Neuron (in vitro differentiated cells): ENCODE measurements at regions not wholly inside any gene's neighbourhood (a gene's known extent, or its start where the extent isn't known, plus 50 kb on each side); places are given as distances from the start of the nearest gene placed in this dataset.
"Not testable (repeated sequence)": the region's sequence is repeated elsewhere in the genome, so short reads cannot be mapped to it uniquely, and the experiment has no call there.

ENCODE experiments used
- H2AFZ ChIP-seq: one replicate; pipeline ENCODE4 v1.6.1; 2013; ENCODE audit warnings: low read depth, mild to moderate bottlenecking, inconsistent platforms, low read length, moderate library complexity
- H3K27me3 ChIP-seq: one replicate; pipeline ENCODE4 v1.6.1; 2013; ENCODE audit warnings: low read length; ENCODE audit not compliant: insufficient read depth
- H3K36me3 ChIP-seq: one replicate; pipeline ENCODE4 v1.6.1; 2013; ENCODE audit warnings: low read length; ENCODE audit not compliant: insufficient read depth
- H3K4me1 ChIP-seq: one replicate; pipeline ENCODE4 v1.6.1; 2013; ENCODE audit warnings: low read length; ENCODE audit not compliant: insufficient read depth
- H3K4me3 ChIP-seq: 2 replicates; pipeline ENCODE4 v1.5.1; 2013; ENCODE audit warnings: mild to moderate bottlenecking, low read length, moderate library complexity
- H3K9me3 ChIP-seq: one replicate; pipeline ENCODE4 v1.6.1; 2013; ENCODE audit warnings: low read length

DNA sequence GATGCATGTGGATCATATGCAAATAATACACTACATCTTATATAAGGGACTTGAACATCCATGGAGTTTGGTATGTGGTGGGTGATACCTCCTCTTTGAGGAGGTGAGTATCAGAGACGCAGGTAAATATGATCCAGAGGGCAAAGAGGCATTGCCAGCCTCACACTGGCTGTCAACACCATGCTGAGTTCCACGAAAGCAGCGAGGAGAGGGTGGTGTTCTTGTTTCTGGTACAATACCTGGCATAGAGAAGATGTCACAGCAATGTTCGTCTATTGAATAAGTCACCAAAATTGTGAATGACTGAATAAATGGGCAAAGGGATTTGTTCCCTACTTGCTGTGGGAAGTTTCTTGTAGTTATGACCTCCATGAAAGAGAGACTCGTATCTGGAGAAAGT lies 182.2 kb downstream of the SNRPN start:
- Histone ChIP-seq H3K27me3 (no peaks in the 10 kb centered on the region), H3K4me3 (no peak overlapping the region), H3K9me3 (no peaks in the 10 kb centered on the region), H2AFZ (no peak overlapping the region), H3K4me1 (no peaks in the 10 kb centered on the region), H3K36me3 (no peaks in the 10 kb centered on the region)

DNA sequence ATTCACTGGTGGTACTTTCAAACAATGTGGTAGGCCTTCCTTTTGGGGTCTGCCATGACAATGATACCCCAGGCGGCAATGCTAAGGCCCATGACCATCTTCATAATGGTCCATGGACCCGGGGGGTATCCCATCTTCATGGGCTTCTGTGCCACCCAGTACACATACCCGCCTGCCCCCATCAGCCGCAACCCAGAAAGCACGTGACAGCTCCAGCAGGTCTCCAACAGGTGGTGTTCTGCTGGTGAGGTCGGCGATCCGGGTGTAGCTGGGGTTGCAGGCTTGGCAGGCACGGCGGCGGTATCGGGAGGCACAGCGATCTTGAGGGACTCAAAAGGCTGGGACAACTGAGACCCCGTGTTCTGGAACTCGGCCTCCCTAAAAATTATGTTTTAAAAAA lies 214.5 kb downstream of the SNRPN start:
- no peak overlapping the region for H3K4me3 ChIP-seq
- H3K36me3 ChIP-seq: no peaks in the 10 kb centered on the region
- H3K27me3 ChIP-seq: no peaks in the 10 kb centered on the region
- no peaks in the 10 kb centered on the region for H3K4me1 ChIP-seq
- no peak overlapping the region for H2AFZ ChIP-seq
- H3K9me3 ChIP-seq: peaks cover 15% of the 10 kb centered on the region

DNA sequence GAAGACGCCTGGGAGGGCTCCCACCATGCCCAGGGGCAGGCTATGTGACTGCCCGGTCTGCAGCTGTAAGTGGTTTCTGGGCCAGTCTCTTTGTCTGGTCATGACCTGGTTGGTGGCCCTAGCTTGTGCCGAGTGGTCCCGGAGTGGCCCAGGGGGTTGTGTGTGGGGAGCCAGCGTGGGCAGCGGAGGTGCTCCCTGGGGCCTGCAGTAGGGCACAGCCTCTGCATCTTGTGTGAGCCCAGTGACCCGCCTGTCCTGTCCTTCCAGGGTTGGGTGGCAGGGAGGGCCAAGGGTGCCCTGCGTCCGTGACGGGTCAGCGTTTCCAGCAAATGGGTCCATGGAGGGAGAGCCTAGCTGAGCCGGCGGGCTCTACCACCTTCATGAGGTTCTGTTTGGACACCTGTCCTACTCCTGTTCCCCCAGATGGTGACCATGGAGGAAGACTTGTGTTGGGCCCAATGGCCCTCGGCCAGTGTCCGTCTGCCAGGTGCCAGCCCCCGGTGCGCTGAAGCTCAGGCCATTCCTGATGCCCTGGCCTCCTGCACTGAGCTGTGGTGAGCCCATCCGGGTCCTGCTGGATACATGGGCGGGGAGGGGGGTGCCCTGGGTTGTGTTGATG lies 215.4 kb downstream of the SNRPN start:
- no peaks in the 10 kb centered on the region for H3K36me3 ChIP-seq
- H3K4me1 ChIP-seq: no peaks in the 10 kb centered on the region
- H3K9me3 ChIP-seq: peaks cover 15% of the 10 kb centered on the region
- H2AFZ ChIP-seq: no peak overlapping the region
- H3K27me3 ChIP-seq: no peaks in the 10 kb centered on the region
- no peak overlapping the region for H3K4me3 ChIP-seq

DNA sequence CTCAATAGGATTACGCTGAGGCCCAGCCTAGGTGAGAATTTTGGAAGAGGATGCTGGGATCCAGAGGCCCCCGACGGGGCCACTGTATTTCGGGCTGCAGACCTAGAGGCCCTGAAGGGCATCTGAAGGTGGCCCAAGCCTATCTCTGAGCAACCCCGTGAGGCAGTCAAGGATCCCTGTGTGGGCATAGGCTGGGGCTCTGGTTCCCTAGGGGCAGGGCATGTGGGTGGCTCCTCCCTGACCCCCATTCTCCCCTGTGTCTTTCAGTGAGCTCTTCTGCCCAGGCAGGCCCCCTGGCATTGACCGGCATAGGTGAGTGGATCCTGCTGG lies 216.0 kb downstream of the SNRPN start:
- Histone ChIP-seq H3K4me3 (no peak overlapping the region), H3K9me3 (peaks cover 15% of the 10 kb centered on the region), H3K36me3 (no peaks in the 10 kb centered on the region), H3K27me3 (no peaks in the 10 kb centered on the region), H2AFZ (no peak overlapping the region), H3K4me1 (no peaks in the 10 kb centered on the region)

DNA sequence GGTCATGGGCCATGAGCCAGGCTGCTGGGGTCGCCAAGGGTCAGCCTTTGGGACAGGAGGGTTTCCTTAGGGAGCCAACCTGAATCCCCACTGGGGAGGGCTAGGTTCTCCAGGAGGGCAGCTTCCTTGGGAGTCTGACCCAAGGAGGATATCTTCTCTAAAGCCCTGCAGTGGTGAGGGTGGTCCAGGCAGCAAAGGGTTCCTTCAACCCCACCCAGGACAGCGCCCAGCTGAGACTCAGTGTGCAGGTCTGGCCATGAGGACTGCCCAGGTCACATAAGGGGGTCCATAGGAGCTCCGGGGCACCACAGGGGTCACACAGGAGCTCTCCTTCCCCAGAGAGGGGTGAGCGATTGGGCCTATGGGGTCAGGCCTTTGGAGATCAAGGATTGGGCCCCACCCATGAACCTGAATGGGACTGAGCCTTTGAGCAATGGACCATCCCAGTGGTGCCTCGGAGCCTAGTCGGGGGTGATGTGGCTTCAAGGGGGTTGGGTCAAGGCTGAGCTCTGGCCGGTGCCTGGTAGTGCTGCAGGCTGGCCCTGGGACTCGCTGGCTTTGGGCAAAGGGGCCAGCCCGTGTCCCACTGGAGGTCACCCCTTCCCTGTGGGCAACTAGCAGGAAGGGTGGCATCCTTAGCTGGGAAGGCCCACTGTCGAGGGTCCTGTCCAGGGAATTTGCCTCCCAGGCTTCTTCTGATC lies 216.5 kb downstream of the SNRPN start:
- no peaks in the 10 kb centered on the region for H3K27me3 ChIP-seq
- H3K9me3 ChIP-seq: peaks cover 19% of the 10 kb centered on the region
- no peaks in the 10 kb centered on the region for H3K36me3 ChIP-seq
- no peaks in the 10 kb centered on the region for H3K4me1 ChIP-seq
- H3K4me3 ChIP-seq: no peak overlapping the region
- no peak overlapping the region for H2AFZ ChIP-seq

DNA sequence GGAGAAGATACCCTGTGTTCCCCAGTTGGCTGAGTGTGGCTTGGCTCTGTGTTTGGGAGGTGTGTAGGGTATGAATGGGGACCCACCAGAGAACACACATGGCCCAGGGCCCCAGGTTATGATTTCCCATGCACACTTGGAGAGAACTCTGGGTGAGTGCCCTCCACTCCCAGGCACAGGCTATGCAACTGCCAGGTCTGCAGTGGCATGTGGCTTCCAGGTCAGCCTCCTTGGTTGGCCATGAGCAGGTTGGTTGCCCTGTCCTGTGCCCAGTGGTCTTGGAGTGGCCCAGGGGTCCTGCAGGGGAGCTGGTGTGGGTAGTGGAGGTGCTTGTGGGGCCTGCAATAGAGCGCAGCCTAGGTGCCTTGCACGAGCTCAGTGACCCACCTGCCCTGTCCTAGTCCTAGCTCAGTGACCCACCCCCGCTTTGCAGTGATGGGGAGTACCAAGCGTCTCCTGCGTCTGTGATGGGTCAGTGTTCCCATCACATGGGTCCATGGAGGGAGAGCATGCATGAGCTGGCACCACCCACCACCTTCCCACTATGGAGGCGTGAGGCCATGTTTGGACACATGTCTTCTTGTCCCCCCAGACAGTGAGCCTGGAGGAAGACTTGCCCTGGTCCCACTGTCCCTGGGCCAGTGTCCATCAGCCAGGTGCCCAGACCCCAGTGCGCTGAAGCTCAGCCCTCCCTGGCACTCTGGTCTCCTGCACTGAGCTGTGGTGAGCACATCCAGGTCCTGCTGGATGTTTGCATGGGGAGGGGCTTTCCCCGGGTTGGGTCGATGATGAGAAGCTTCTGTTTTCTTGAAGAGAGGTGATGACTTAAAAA lies 217.3 kb downstream of the SNRPN start:
- Histone ChIP-seq H3K9me3 (peaks cover 20% of the 10 kb centered on the region), H2AFZ (no peak overlapping the region), H3K4me3 (no peak overlapping the region)

DNA sequence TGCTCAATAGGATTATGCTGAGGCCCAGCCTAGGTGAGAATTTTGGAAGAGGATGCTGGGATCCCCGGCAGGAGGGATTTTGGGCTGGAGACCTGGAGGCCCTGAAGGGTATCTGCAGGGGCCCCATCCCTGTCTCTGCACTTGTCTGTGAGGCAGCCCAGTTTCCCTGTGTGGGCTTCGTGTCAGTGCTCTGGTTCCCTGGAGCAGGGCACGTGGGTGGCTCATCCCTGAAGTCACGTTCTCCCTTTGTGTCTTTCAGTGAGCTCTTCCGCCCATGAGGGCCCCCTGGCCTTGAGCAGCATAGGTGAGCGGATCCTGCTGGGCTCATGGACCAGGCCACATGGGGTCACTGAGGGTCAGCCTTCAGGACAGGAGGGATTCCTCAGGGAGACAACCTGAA lies 217.9 kb downstream of the SNRPN start:
- H3K4me3 ChIP-seq: no peak overlapping the region
- H3K27me3 ChIP-seq: no peaks in the 10 kb centered on the region
- no peaks in the 10 kb centered on the region for H3K4me1 ChIP-seq
- no peaks in the 10 kb centered on the region for H3K36me3 ChIP-seq
- H3K9me3 ChIP-seq: peaks cover 20% of the 10 kb centered on the region
- H2AFZ ChIP-seq: no peak overlapping the region

More for the DNA sequence above, 217.3 kb downstream of the SNRPN start:
- H3K27me3 ChIP-seq: no peaks in the 10 kb centered on the region
- no peaks in the 10 kb centered on the region for H3K36me3 ChIP-seq
- H3K4me1 ChIP-seq: no peaks in the 10 kb centered on the region

DNA sequence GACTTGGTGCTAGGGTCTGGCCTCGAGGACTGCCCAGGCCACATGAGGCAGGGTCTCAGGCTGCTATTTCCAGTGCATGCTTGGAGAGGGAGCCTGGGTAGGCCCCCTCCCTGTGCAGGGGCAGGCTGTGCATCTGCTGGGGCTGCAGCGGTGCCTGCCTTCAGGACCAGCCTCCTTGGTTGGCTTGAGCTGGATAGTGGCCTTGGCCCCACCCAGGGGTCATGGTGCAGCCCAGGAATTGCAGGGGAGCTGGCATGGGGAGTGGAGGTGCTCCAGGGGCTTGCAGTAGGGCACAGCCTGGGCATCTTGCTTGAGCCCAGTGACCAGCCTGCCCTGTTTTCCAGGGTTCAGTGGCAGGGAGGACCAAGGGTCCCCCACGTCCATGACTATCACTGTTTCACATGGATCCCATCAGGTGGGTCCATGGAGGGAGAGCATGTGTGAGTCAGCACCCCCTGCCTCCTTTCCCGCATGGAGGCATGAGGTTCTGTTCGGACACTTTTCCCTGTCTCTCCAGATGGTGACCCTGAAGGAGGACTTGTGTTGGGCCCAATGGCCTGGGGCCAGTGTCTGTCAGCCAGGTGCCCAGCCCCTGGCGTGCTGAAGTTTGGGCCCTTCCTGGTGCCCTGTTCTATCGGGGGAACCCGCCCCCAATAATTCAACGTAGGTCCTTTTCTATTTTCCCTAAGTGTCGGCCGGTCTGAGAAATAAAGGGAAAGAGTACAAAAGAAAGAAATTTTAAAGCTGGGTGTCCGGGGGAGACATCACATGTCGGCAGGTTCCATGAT lies 218.6 kb downstream of the SNRPN start:
- Histone ChIP-seq H2AFZ (no peak overlapping the region), H3K27me3 (no peaks in the 10 kb centered on the region), H3K4me3 (no peak overlapping the region), H3K36me3 (no peaks in the 10 kb centered on the region), H3K4me1 (no peaks in the 10 kb centered on the region), H3K9me3 (peaks cover 20% of the 10 kb centered on the region)

DNA sequence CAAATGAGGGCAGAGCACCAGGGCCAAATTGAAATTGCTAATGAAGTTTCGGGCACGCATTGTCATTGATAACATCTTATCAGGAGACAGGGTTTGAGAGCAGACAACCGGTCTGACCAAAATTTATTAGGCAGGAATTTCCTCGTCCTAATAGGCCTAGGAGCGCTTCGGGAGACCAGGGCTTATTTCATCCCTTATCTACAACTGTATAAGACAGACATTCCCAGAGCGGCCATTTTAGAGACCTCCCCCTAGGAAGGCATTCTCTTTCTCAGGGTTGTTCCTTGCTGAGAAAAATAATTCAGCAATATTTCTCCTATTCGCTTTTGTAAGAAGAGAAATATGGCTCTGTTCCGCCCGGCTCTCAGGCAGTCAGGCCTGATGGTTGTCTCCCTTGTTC lies 219.4 kb downstream of the SNRPN start:
- not testable (repeated sequence) for H3K4me1 ChIP-seq, H2AFZ ChIP-seq, H3K27me3 ChIP-seq, H3K36me3 ChIP-seq, H3K4me3 ChIP-seq
- peaks cover 20% of the 10 kb centered on the region for H3K9me3 ChIP-seq

DNA sequence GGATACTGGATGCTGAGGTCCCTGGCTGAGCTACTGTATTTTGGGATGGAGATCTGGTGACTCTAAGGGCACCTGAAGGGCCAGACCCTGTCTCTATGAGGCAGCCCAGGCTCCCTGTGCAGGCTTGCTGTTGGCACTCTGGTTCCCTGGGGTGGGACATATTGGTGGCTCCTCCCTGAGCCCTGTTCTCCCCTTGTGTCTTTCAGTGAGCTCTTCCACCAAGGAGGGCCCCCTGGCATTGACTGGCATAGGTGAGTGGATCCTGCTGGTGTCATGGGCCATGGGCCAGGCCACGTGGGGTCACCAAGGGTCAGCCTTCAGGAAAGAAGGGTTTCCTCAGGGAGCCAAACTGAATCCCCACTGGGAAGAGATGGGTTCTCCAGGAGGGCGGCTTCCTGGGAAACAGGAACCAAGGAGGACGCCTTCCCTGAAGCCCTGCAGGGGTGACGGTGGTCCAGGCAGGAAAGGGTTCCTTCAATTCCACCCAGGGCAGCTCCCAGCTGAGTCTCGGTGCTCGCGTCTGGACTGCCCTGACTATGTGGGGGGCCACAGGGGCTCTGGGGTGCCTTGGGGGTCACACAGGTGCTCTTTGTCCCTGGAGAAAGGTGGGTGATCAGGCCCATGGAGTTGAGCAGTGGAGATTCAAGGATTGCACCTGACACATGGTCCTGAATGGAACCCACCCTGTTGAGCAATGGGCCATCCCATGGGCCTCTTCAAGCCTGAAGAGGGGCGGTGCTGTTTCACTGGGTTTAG lies 220.4 kb downstream of the SNRPN start:
- H3K4me3 ChIP-seq: no peak overlapping the region
- H3K36me3 ChIP-seq: no peaks in the 10 kb centered on the region
- H3K27me3 ChIP-seq: no peaks in the 10 kb centered on the region
- no peaks in the 10 kb centered on the region for H3K4me1 ChIP-seq
- H3K9me3 ChIP-seq: peaks cover 25% of the 10 kb centered on the region
- no peak overlapping the region for H2AFZ ChIP-seq

DNA sequence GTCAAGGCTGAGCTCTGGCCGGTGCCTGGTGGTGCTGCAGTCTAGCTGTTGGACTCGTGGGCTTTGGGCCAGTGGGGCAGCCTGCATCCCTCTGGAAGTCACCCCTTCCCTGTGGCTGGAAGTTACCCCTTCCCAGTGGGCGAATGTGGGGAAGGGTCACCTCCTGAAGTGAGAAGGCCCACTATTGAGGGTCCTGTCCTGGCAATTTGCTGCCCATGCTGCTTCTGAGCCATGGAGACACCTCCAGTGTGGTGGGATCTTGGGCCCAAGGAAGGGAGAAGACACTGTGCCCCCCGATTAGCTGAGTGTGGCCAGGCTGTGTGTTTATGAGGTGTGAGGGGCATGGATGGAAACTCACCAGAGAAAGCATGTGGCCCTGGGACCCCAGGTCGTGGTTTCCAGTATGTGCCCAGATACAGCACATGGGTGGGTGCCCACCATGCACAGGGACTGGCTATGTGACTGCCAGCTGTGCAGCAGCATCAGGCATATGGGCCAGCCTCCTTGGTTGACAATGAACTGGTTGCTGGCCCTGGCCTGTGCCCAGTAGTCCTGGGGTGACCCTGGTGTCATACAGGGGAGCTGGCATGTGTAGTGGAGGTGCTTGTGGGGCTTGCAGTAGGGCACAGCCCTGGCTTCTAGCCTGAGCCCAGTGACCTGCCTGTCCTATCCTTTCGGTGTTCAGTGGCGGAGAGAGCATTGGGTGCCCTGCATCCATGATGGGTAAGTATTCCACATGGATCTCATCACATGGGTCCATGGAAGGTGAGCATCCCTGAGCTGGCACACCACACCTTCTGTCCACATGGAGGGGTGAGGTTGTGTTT lies 221.2 kb downstream of the SNRPN start:
- H2AFZ ChIP-seq: no peak overlapping the region
- H3K9me3 ChIP-seq: peaks cover 24% of the 10 kb centered on the region

DNA sequence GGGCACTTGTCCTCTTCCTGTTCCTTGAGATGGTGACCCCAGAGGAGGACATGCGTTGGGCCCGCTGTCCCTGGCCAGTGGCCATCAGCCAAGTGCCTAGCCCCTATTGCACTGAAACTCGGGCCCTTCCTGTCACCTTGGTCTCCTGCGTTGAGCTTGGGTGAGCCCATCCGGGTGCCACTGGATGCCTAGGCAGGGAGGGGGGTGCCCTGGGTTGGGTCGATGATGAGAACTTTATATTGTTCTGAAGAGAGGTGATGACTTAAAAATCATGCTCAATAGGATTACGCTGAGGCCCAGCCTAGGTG lies 221.8 kb downstream of the SNRPN start:
- H2AFZ ChIP-seq: no peak overlapping the region
- no peaks in the 10 kb centered on the region for H3K27me3 ChIP-seq
- H3K4me3 ChIP-seq: no peak overlapping the region
- no peaks in the 10 kb centered on the region for H3K4me1 ChIP-seq
- peaks cover 24% of the 10 kb centered on the region for H3K9me3 ChIP-seq
- H3K36me3 ChIP-seq: no peaks in the 10 kb centered on the region

More for the DNA sequence above, 221.2 kb downstream of the SNRPN start:
- Histone ChIP-seq H3K4me3 (no peak overlapping the region), H3K4me1 (no peaks in the 10 kb centered on the region), H3K36me3 (no peaks in the 10 kb centered on the region), H3K27me3 (no peaks in the 10 kb centered on the region)
